Upper lobe of left lung (tissue), 4 donors: ENCODE measurements at regions not wholly inside any gene's neighbourhood (a gene's known extent, or its start where the extent isn't known, plus 50 kb on each side); places are given as distances from the start of the nearest gene placed in this dataset.
"Not testable (repeated sequence)": the region's sequence is repeated elsewhere in the genome, so short reads cannot be mapped to it uniquely, and the experiment has no call there.

Experiments
- EP300 ChIP-seq, 4 donors: sonication (generic); formaldehyde crosslinking; IDR thresholded peaks; one replicate each; pipeline ENCODE4 v1.5.1; 2017; ENCODE audit warnings: antibody characterized with exemption in 4 of 4, control low read depth in 2 of 4
- POLR2A ChIP-seq, 4 donors: fragments of 450-650 bp; IDR thresholded peaks; one replicate each; pipeline ENCODE4 v1.5.1; 2016 to 2017; ENCODE audit warnings: antibody characterized with exemption in 4 of 4, mild to moderate bottlenecking in 2 of 4
- TF ChIP-seq, protein P1 (sequence below), 6 experiments: fragments of 450-650 bp in 4 of 6; fragments of 200-600 bp in 2 of 6; sonication (generic) in 2 of 6; IDR thresholded peaks; one replicate each; pipeline ENCODE4 v1.5.1; 2016 to 2019; ENCODE audit warnings: antibody characterized with exemption in 6 of 6

DNA sequence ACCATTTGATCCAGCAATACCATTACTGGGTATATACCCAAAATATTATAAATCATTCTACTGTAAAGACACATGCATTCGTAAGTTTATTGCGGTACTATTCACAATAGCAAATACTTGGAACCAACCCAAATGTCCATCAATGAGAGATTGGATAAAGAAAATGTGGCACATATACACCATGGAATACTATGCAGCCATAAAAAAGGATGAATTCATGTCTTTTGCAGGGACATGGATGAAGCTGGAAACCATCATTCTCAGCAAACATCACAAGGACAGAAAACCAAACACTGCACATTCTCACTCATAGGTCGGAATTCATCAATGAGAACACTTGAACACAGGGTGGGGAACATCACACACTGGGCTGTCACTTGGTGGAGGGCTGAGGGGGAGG is 221.1 kb upstream of the TBX18 start:
- TF ChIP-seq, protein P1, sequence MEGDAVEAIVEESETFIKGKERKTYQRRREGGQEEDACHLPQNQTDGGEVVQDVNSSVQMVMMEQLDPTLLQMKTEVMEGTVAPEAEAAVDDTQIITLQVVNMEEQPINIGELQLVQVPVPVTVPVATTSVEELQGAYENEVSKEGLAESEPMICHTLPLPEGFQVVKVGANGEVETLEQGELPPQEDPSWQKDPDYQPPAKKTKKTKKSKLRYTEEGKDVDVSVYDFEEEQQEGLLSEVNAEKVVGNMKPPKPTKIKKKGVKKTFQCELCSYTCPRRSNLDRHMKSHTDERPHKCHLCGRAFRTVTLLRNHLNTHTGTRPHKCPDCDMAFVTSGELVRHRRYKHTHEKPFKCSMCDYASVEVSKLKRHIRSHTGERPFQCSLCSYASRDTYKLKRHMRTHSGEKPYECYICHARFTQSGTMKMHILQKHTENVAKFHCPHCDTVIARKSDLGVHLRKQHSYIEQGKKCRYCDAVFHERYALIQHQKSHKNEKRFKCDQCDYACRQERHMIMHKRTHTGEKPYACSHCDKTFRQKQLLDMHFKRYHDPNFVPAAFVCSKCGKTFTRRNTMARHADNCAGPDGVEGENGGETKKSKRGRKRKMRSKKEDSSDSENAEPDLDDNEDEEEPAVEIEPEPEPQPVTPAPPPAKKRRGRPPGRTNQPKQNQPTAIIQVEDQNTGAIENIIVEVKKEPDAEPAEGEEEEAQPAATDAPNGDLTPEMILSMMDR (IDR thresholded peaks at IDR 0.05), result not testable (repeated sequence)
- not testable (repeated sequence) for TF ChIP-seq EP300, POLR2A (IDR thresholded peaks at IDR 0.05)
